Cardiac muscle cell (in vitro differentiated cells and primary cell): ENCODE measurements at regions not wholly inside any gene's neighbourhood (a gene's known extent, or its start where the extent isn't known, plus 50 kb on each side); places are given as distances from the start of the nearest gene placed in this dataset.
"Not testable (repeated sequence)": the region's sequence is repeated elsewhere in the genome, so short reads cannot be mapped to it uniquely, and the experiment has no call there.

Experiments
- DNase-seq, 2 donors: peaks; one replicate each; pipeline versions ENCODE4 v3.0.0 to v3.0.0-alpha.2; 2010 to 2017; ENCODE audit warnings: low read depth in 1 of 2, low spot score in 1 of 2
- H3K27ac ChIP-seq: fragments of 200-600 bp; sonication (generic); 2 replicates; pipeline ENCODE4 v1.5.1; 2016
- H3K27me3 ChIP-seq: fragments of 200-600 bp; sonication (generic); 2 replicates; pipeline ENCODE4 v1.6.0; 2016; ENCODE audit warnings: control low read depth
- H3K36me3 ChIP-seq: fragments of 200-600 bp; sonication (generic); 2 replicates; pipeline ENCODE4 v1.5.1; 2016; ENCODE audit warnings: control low read depth
- H3K4me1 ChIP-seq: fragments of 200-600 bp; sonication (generic); 2 replicates; pipeline ENCODE4 v1.8.1; 2017; ENCODE audit warnings: low read depth, mild to moderate bottlenecking, mixed run types
- H3K4me3 ChIP-seq: fragments of 200-600 bp; sonication (generic); 2 replicates; pipeline ENCODE4 v1.5.1; 2016; ENCODE audit warnings: mild to moderate bottlenecking
- H3K9me3 ChIP-seq: fragments of 200-600 bp; sonication (generic); 2 replicates; pipeline ENCODE4 v1.5.1; 2017; ENCODE audit warnings: low read depth, mild to moderate bottlenecking, control low read depth
- TF ChIP-seq, protein P1 (sequence below): IDR thresholded peaks from 2 replicates; pipeline ENCODE4 v1.5.1; 2012; ENCODE audit warnings: low read depth, mild to moderate bottlenecking, low read length

DNA sequence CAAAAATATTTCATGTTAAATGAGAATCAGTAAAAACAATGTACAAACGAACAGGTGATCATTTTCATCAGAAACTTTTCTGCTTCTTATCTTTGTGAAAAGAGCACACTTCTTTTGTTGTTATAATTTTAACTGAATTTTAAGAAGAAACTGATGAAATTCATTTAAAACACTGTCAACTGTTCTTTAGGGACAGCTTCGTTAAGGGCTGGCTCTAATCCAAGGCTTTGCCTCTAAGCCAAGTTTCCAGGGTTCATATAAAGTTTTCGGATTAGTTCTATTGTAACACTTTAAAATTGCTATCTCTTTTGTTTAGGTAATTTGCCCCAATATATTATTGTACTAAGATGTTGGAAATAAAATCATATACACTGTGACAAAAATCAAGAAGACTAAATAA, 559.2 kb downstream of the TUSC1 start:
- no peak overlapping the region for H3K27ac ChIP-seq
- no peaks in the 10 kb centered on the region for H3K9me3 ChIP-seq
- no peak overlapping the region for H3K4me3 ChIP-seq
- TF ChIP-seq, protein P1, sequence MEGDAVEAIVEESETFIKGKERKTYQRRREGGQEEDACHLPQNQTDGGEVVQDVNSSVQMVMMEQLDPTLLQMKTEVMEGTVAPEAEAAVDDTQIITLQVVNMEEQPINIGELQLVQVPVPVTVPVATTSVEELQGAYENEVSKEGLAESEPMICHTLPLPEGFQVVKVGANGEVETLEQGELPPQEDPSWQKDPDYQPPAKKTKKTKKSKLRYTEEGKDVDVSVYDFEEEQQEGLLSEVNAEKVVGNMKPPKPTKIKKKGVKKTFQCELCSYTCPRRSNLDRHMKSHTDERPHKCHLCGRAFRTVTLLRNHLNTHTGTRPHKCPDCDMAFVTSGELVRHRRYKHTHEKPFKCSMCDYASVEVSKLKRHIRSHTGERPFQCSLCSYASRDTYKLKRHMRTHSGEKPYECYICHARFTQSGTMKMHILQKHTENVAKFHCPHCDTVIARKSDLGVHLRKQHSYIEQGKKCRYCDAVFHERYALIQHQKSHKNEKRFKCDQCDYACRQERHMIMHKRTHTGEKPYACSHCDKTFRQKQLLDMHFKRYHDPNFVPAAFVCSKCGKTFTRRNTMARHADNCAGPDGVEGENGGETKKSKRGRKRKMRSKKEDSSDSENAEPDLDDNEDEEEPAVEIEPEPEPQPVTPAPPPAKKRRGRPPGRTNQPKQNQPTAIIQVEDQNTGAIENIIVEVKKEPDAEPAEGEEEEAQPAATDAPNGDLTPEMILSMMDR = no peak
- no peaks in the 10 kb centered on the region for H3K27me3 ChIP-seq
- DNase-seq = no peak
- H3K36me3 ChIP-seq = no peaks in the 10 kb centered on the region
- H3K4me1 ChIP-seq = no peaks in the 10 kb centered on the region

DNA sequence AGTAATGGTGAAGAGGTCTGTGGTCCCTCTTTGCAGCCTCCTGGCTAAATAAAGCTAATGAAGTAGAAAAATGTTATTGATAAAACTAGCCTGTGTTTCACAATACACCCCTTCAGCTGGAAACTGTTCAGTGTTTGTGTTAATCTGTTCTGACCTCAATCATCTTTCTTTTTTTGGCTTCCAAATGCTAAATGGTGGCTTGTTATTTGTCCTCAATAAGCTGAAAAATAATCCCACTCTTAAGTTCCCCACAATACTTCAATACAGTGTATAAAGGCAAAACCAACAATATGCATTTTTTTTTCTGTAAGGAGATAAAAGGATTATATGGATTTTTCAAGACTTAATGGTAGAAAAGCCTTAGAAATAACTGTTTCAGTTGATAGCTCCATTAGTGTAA, 560.5 kb downstream of the TUSC1 start:
- TF ChIP-seq, protein P1 = no peak
- no peaks in the 10 kb centered on the region for H3K36me3 ChIP-seq
- no peak for DNase-seq

DNA sequence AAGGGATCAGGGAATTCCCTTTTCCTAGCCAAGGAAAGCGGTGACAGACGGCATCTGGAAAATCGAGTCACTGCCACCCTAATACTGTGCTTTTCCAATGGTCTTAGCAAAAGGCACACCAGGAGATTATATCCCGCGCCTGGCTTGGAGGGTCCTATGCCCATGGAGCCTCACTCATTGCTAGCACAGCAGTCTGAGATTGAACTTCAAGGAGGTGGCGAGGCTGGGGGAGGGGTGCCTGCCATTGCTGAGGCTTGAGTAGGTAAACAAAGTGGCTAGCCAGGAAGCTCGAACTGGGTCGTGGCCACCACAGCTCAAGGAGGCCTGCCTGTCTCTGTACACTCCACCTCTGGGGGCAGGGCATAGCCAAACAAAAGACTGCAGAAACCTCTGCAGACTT, 556.5 kb upstream of the IZUMO3 start:
- H3K4me1 ChIP-seq, H3K27me3 ChIP-seq, DNase-seq, H3K36me3 ChIP-seq, H3K9me3 ChIP-seq, H3K4me3 ChIP-seq, H3K27ac ChIP-seq: not testable (repeated sequence)

More for the DNA sequence above, 560.5 kb downstream of the TUSC1 start:
- no peak overlapping the region for H3K27ac ChIP-seq
- H3K4me1 ChIP-seq = no peaks in the 10 kb centered on the region
- no peak overlapping the region for H3K4me3 ChIP-seq
- no peaks in the 10 kb centered on the region for H3K27me3 ChIP-seq
- no peaks in the 10 kb centered on the region for H3K9me3 ChIP-seq

DNA sequence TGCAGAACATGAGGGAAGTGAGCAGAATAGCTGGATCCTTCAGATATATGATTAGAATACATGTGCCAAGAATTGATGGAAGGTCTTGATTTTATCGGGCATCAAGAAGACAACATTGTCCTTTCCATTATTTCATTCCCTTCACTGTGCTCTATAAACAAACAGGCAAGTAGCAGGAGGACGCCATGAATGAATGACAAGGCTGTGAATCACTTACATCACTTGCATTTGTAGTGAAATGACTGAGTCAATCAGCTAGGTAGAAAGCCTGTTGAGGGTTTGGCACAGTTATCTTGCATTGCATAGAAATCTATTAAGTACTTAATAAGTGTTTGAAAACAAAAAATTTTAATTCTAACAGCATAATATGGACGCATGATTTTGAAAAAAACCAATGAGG, 548.8 kb upstream of the IZUMO3 start:
- Histone ChIP-seq H3K27ac (no peak overlapping the region), H3K36me3 (no peaks in the 10 kb centered on the region), H3K27me3 (no peaks in the 10 kb centered on the region), H3K4me1 (no peaks in the 10 kb centered on the region), H3K9me3 (no peaks in the 10 kb centered on the region), H3K4me3 (no peak overlapping the region)
- no peak for DNase-seq
- TF ChIP-seq, protein P1 = no peak

DNA sequence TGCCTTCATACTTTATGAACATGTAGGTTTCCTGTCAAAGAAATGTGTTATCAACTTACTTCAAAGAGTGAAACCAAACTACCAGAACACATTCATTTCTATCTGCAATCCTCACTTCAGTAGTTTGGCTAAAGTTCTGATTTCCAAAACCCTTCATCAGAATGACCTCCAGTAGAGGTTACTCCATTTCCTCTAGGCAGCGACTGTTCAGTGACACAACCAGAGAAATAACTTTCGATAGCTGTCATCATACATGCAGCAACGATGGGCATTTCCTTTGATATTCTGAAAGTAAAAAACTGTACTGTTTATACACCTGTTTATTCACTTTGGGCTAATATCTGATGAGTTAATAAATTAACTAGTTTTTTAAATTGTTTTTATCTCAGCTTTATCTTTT, 532.5 kb upstream of the IZUMO3 start:
- TF ChIP-seq, protein P1 = no peak
- Histone ChIP-seq H3K4me1 (no peaks in the 10 kb centered on the region), H3K4me3 (no peak overlapping the region), H3K36me3 (no peaks in the 10 kb centered on the region), H3K27ac (no peak overlapping the region), H3K27me3 (no peaks in the 10 kb centered on the region), H3K9me3 (no peaks in the 10 kb centered on the region)
- no peak for DNase-seq

DNA sequence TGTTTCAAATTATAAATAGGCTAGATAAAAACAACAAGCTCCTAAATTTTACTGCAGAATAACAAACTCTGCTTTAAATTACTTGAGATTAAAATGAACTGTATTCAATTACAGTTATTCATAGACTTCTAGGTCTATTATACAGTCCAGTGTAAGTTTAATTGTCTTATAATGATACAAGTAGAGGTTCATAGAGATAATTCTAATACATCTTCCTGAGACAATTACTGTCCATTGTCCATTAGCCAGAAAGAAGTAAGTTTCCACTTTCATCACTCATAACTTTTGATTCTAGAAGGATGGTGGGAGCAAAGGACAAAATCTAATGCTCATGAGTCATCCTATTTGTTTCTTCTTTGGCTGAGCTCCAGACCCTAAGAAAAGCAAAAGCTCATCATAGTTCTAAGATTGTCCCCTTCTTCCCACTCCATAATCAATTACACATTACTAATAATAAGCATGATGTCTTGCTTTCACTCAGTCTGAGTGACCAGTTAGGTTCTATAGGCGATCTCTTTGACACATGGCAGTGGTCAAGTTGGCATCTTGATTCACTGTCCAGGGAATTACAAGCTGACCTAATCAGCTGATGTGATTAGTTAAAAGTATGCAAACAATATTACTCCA, 502.5 kb upstream of the IZUMO3 start:
- Histone ChIP-seq H3K4me1 (no peaks in the 10 kb centered on the region), H3K36me3 (no peaks in the 10 kb centered on the region), H3K27me3 (no peaks in the 10 kb centered on the region), H3K9me3 (no peaks in the 10 kb centered on the region), H3K4me3 (no peak overlapping the region), H3K27ac (no peak overlapping the region)
- TF ChIP-seq, protein P1 = no peak
- DNase-seq = no peak

DNA sequence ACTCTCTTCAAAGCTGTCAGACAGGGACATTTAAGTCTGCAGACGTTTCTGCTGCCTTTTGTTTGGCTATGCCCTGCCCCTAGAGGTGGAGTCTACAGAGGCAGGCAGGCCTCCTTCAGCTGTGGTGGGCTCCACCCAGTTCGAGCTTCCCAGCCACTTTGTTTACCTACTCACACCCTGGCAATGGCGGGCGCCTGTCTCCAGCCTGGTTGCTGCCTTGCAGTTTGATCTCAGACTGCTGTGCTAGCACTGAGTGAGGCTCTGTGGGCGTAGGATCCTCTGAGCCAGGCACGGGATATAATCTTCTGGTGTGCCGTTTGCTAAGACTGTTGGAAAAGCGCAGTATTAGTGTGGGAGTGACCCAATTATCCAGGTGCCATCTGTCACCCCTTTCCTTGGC, 499.8 kb upstream of the IZUMO3 start:
- H3K4me1 ChIP-seq, DNase-seq, H3K36me3 ChIP-seq, H3K4me3 ChIP-seq, H3K27ac ChIP-seq, H3K9me3 ChIP-seq, H3K27me3 ChIP-seq: not testable (repeated sequence)
